Large intestine (tissue), 3 donors: ENCODE measurements at regions not wholly inside any gene's neighbourhood (a gene's known extent, or its start where the extent isn't known, plus 50 kb on each side); places are given as distances from the start of the nearest gene placed in this dataset.
A peak's percentile ranks its signal among the peaks of the same experiment; 100 is the strongest.

ENCODE experiments used
- DNase-seq, 2 donors: peaks; one replicate each; pipeline versions ENCODE4 v3.0.0 to v3.0.0-alpha.2; 2013
- H3K27ac ChIP-seq: one replicate; pipeline ENCODE4 v1.5.1; 2013; ENCODE audit warnings: low read length
- H3K27me3 ChIP-seq: 2 replicates; pipeline ENCODE4 v1.6.1; 2013; ENCODE audit warnings: low read length; ENCODE audit not compliant: control insufficient read depth, insufficient read depth
- H3K36me3 ChIP-seq: 2 replicates; pipeline ENCODE4 v1.6.1; 2013; ENCODE audit warnings: low read length; ENCODE audit not compliant: control insufficient read depth, insufficient read depth
- H3K4me1 ChIP-seq: one replicate; pipeline ENCODE4 v1.6.1; 2013; ENCODE audit warnings: low read length; ENCODE audit not compliant: control insufficient read depth, insufficient read depth
- H3K4me3 ChIP-seq: one replicate; pipeline ENCODE4 v1.5.1; 2013; ENCODE audit warnings: low read length
- H3K9me3 ChIP-seq: one replicate; pipeline ENCODE4 v1.6.1; 2013; ENCODE audit warnings: mild to moderate bottlenecking, low read depth, low read length, moderate library complexity; ENCODE audit not compliant: control insufficient read depth
- WGBS: methylation state at CpG from one replicate; pipeline ENCODE4 v1.1.5; 2013; ENCODE audit warnings: low lambda C conversion rate; ENCODE audit not compliant: insufficient coverage; 5-methylcytosine and 5-hydroxymethylcytosine counted together

- Histone ChIP-seq H3K4me3 (no peak overlapping the region), H3K27me3 (no peaks in the 10 kb centered on the region), H3K36me3 (no peaks in the 10 kb centered on the region), H3K9me3 (no peaks in the 10 kb centered on the region), H3K27ac (peak overlapping the region; percentile 49), H3K4me1 (peaks cover 6% of the 10 kb centered on the region)
- DNase-seq: no peak
- 47% methylated on average over 2 of the region's 4 CpGs for WGBS
Observed at GRCh38 chr13:74226791-74227475, 92.7 kb upstream of the KLF12 start.

GRCh38 chr13:74221752-74222151 lies 87.5 kb upstream of the KLF12 start:
- Histone ChIP-seq H3K9me3 (peaks cover 3% of the 10 kb centered on the region), H3K36me3 (no peaks in the 10 kb centered on the region), H3K27ac (peak overlapping the region; percentile 17), H3K27me3 (no peaks in the 10 kb centered on the region), H3K4me3 (no peak overlapping the region), H3K4me1 (peaks cover under 1% of the 10 kb centered on the region)
- no CpG with 5 or more reads among the region's 2 CpGs for WGBS
- peak; percentile 48 to 75 for DNase-seq

- WGBS: no CpG with 5 or more reads among the region's 2 CpGs
- H3K27me3 ChIP-seq: no peaks in the 10 kb centered on the region
- H3K4me3 ChIP-seq: no peak overlapping the region
- no peaks in the 10 kb centered on the region for H3K4me1 ChIP-seq
- no peaks in the 10 kb centered on the region for H3K36me3 ChIP-seq
- no peak overlapping the region for H3K27ac ChIP-seq
- no peak for DNase-seq
- H3K9me3 ChIP-seq: peaks cover 3% of the 10 kb centered on the region
Observed at GRCh38 chr13:74219566-74219965, 85.4 kb upstream of the KLF12 start.

GRCh38 chr13:74218291-74218690 lies 84.1 kb upstream of the KLF12 start:
- WGBS: 60% methylated on average over 1 of the region's 7 CpGs
- H3K27me3 ChIP-seq: no peaks in the 10 kb centered on the region
- no peak overlapping the region for H3K27ac ChIP-seq
- H3K4me1 ChIP-seq: no peaks in the 10 kb centered on the region
- no peak overlapping the region for H3K4me3 ChIP-seq
- peaks cover 3% of the 10 kb centered on the region for H3K9me3 ChIP-seq
- DNase-seq: no peak
- no peaks in the 10 kb centered on the region for H3K36me3 ChIP-seq

- H3K27me3 ChIP-seq: no peaks in the 10 kb centered on the region
- no peaks in the 10 kb centered on the region for H3K36me3 ChIP-seq
- H3K4me1 ChIP-seq: no peaks in the 10 kb centered on the region
- WGBS: 71% methylated on average over 1 of the region's 1 CpG
- H3K27ac ChIP-seq: no peak overlapping the region
- no peak overlapping the region for H3K4me3 ChIP-seq
- H3K9me3 ChIP-seq: peaks cover 3% of the 10 kb centered on the region
- DNase-seq: peak in 1 of 2 donors; percentile 17
Observed at GRCh38 chr13:74217811-74218210, 83.6 kb upstream of the KLF12 start.

GRCh38 chr13:74215420-74215819 lies 81.2 kb upstream of the KLF12 start:
- Histone ChIP-seq H3K27ac (no peak overlapping the region), H3K4me3 (no peak overlapping the region), H3K27me3 (no peaks in the 10 kb centered on the region), H3K9me3 (no peaks in the 10 kb centered on the region), H3K36me3 (no peaks in the 10 kb centered on the region), H3K4me1 (peaks cover 3% of the 10 kb centered on the region)
- no peak for DNase-seq
- 90% methylated on average over 2 of the region's 2 CpGs for whole genome bisulfite sequencing

GRCh38 chr13:74214321-74214720 lies 80.1 kb upstream of the KLF12 start:
- Histone ChIP-seq H3K4me1 (peaks cover 3% of the 10 kb centered on the region), H3K4me3 (no peak overlapping the region), H3K36me3 (no peaks in the 10 kb centered on the region), H3K9me3 (no peaks in the 10 kb centered on the region), H3K27me3 (no peaks in the 10 kb centered on the region), H3K27ac (no peak overlapping the region)
- DNase-seq: no peak
- WGBS: no CpG with 5 or more reads among the region's 5 CpGs

- Histone ChIP-seq H3K9me3 (no peaks in the 10 kb centered on the region), H3K4me3 (no peak overlapping the region), H3K36me3 (no peaks in the 10 kb centered on the region), H3K27ac (no peak overlapping the region), H3K4me1 (peaks cover 3% of the 10 kb centered on the region), H3K27me3 (peaks cover 2% of the 10 kb centered on the region)
- DNase-seq: no peak
- no CpG with 5 or more reads among the region's 4 CpGs for WGBS
Observed at GRCh38 chr13:74210693-74211393, 76.6 kb upstream of the KLF12 start.

GRCh38 chr13:74206855-74207254 lies 72.7 kb upstream of the KLF12 start:
- no peaks in the 10 kb centered on the region for H3K36me3 ChIP-seq
- H3K27ac ChIP-seq: no peak overlapping the region
- H3K4me1 ChIP-seq: peaks cover 3% of the 10 kb centered on the region
- no peak overlapping the region for H3K4me3 ChIP-seq
- DNase-seq: no peak
- no peaks in the 10 kb centered on the region for H3K9me3 ChIP-seq
- no CpG with 5 or more reads among the region's 1 CpG for WGBS
- peaks cover 2% of the 10 kb centered on the region for H3K27me3 ChIP-seq

- Histone ChIP-seq H3K4me1 (peaks cover 3% of the 10 kb centered on the region), H3K9me3 (no peaks in the 10 kb centered on the region), H3K27me3 (peaks cover 2% of the 10 kb centered on the region), H3K36me3 (no peaks in the 10 kb centered on the region), H3K27ac (no peak overlapping the region), H3K4me3 (no peak overlapping the region)
- whole genome bisulfite sequencing: 80% methylated on average over 1 of the region's 2 CpGs
- no peak for DNase-seq
Observed at GRCh38 chr13:74206061-74206561, 71.9 kb upstream of the KLF12 start.
